NCI-H2029 treated with DMSO at 0.1 percent for 48 hours (cell line): ENCODE measurements at regions not wholly inside any gene's neighbourhood (a gene's known extent, or its start where the extent isn't known, plus 50 kb on each side); places are given as distances from the start of the nearest gene placed in this dataset.
A peak's percentile ranks its signal among the peaks of the same experiment; 100 is the strongest.
"Not testable (repeated sequence)": the region's sequence is repeated elsewhere in the genome, so short reads cannot be mapped to it uniquely, and the experiment has no call there.

Experiments
- DNase-seq: peaks from one replicate; lab custom pipeline; 2025; lab: John Stamatoyannopoulos, UW

DNA sequence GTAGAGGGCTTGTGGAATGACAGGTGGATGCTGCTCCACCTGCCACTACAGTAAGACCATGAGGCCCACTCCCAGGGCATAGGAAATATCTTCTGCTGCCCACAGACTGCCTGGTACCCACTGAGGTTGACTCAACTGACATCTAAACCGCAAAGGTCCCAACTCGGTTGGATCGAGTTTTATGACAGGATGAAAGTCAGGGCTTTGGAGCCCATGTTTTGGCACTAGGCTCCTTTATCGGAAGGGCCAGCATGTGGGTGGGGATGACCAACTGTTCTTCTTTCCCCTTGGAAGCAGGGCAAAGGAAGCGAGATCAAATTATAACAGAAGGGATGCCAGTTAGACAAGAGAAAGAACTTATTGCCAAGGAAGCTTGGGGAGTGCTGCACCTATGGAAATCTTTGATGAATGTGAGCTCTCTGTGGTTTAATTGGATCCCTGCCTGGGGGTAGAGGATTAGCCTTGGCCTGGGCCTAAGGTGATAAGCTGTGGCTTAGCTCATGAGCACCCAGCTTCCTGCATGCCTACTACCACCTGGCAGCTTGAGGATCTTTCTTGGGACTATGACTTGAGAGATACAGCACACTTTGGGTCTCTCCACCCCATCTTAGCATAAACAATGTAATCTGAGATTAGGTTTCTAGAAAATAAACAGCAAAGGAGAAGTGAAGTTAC, 121.8 kb downstream of the KCNA5 start:
- DNase-seq, result no peak

DNA sequence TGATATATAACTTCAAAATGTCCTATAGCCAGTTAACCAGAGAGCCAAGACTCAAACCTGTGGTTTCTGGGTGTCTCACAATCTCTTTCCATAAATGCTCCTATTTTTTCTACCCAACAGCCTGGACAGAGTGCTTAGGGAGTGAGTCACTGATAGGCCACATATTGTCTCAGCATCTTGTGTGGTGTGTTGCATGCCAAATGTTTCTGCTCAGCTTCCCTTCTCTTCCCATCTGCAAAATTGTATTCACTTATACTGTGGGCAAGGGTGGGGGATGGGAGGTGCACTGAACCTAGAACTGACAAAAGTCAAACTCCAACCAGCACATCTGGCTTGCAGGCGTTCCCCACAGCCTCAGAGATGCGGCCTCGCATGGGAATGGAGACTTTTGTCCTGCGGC, 123.3 kb downstream of the KCNA5 start:
- DNase-seq, result no peak

DNA sequence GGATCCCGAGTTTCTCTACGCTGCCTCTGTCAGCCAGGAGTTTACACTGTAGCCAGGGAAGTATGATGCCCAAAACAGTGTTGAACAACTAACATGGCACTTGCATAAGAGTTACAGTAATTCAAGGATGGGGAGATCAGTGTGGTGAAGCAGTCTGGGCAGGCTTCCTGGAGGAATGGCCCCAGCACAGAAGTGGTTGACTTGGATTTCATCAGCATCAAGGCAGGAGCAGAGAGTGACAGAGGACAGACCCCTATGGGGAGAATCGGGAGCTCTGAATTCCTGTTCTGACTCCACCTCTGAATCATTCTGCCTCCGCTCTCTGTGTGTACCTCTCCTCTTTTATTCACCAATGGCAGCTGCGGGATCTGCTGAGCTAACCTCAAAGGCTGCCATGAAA, 124.5 kb downstream of the KCNA5 start:
- DNase-seq, result no peak

DNA sequence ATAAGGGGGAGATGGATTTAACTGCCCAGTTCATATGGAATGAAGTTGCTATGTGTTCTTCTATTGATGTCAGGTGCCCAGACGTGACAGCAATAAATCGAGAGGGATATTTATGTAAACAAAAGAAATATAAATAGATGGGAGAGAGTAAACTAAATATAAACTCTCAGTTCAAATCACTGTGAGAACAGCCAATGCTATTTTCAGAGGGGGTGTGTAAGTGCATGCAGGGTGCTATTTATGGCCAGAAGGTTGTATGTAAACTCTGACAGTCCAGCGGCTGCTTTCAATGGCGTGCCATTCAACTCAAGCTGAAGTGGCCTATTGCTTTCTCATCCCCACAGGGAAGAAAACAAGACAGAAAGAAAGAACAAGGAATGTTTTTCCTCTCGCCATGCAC, 127.2 kb downstream of the KCNA5 start:
- no peak for DNase-seq

DNA sequence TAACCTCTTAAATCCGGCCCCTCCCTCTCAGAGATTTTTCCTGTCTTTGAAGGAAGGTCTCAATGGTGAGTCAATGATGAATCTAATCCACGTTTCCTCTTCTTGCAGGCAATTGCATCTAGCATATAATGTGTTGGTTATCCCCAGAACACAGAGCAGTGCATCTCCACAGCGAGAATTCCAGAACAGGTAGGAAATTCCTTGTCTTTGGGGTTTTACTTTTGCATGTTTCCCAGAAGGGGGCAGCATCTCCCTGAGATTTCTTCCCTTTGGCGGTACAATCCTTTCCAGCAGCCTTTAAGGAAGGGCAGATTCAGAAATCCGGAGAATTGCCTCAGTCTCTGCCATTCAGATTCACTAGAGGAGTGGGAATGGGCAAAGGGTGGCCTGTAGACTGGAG, 128.0 kb downstream of the KCNA5 start:
- peak; percentile 45 for DNase-seq

DNA sequence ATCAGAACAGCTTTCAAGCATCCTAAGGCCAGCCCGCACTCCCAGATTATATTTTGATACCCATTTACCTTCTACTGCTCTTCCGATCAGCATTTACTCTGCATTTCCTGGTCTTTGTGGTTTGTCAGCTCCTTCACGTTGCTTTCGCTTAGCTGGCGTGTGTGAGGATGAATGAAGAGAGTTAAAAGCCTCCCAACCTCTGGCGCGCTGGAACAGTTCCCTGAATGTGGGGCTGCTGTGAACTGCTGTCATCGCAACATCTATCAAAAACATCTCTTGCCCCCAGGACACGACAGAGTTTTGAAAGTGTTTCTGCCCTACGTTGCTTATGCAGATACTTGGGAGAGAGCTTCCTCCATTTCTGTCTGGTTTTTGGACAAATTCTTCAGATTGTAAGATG, 129.2 kb downstream of the KCNA5 start:
- DNase-seq, result peak; percentile 67

DNA sequence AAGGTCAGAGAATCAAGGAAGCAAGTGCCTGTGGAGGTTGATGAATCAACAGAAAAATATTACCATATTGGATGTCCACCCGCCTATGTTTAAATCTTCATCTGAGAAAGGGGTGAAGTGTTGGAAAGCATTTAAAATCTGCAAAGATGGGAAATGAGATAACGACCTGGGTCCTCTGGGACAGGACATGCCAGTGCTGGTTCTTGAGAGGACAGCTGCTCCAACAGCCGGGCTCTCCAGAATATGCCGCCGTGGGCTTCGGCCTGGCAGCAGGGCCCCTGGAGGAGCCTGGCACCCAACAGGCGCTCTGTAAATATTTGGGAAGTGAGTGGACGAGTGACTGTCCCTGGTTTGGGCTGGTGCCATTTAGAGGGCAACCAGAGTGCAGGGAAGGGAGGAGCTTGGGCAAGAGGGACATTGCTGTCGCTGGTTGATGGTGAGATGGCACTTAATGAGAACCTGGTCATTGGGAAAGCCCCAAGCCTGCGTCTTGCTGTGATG, 129.9 kb downstream of the KCNA5 start:
- DNase-seq, result peak; percentile 88

DNA sequence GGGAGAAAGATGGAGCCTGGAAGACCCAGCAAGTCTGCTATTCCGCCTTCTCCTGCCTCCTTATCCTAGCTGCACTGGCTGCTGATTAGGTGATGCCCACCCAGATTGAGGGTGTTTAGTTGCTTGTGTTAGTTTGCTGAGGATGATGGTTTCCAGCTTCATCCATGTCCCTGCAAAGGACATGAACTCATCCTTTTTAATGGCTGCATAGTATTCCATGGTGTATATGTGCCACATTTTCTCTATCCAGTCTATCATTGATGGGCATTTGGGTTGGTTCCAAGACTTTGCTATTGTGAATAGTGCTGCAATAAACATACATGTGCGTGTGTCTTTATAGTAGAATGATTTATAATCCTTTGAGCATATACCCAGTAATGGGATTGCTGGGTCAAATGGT, 131.7 kb downstream of the KCNA5 start:
- DNase-seq, result not testable (repeated sequence)

DNA sequence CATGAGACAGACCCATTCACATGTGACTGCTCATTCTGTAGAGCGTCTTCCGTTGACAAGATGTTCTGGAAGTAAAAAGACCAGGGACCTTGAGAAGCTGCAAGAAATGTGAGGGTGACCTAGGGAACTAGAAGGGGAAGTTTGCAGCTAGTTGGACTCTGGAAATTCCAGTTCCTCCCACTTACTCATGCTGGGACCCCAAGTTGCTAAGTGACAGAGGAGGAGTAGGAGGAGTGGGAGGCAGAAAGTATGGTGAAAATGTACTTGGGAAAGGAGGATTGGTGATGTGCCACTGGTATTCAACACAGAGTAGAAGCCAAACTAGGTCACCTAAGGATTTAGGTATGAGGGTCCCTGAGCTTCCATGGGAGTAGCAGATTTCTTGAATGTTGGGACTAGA, 132.4 kb downstream of the KCNA5 start:
- no peak for DNase-seq

DNA sequence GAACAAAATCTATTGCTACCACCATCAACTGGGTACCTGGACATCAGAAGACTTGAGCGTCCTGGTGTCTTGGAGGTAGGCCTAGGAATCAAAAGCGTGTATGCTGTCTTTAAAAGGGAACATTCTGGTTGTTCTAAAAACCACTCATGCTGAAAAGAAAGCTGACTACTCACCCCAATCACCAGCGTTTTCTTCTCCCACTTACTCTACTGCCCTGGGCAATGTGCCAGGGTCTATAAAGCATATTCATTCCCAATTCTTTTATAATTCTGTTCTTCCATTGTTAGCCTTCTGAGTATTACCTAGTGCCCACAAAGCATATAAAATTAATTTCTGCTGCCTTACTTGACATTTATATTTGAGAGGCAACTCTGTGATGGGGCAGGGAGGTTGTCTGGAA, 133.4 kb downstream of the KCNA5 start:
- no peak for DNase-seq

DNA sequence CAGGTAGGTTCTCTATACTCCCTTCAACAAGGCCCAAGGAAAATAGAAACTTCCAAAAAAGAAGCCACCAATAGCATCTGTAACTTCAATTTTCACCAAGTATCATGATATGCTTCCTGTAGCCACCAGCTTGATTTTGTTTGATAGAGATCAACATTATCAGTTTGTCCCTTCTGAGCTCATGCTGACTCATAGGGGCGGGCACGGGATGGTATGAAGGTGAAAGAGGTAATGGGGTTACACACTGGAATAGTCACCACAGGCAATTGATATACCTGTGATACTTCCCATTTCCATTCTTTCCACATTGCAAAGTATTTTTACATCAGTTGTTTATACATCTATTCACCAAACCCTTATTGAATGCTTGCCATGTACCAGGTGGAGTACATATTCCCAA, 134.1 kb downstream of the KCNA5 start:
- DNase-seq, result no peak

DNA sequence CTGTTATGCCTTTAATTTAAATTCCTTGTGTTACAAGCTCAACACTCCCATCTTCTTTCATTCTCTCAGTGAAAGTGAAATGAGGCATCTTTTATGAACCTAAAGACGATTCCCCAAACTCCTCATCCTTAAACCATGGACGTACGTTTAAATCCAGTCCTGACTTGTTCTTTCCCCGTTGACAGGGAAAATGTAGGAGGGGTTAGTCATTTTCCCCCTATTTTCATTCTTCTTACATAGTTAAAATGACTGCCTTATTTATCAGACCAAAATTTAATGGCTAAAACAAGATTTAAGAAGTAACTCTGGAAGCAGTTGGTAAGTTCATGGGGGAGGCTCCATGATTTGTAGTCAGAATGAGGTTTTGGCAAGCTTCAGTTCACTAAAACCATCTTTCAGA, 134.9 kb downstream of the KCNA5 start:
- DNase-seq, result no peak

DNA sequence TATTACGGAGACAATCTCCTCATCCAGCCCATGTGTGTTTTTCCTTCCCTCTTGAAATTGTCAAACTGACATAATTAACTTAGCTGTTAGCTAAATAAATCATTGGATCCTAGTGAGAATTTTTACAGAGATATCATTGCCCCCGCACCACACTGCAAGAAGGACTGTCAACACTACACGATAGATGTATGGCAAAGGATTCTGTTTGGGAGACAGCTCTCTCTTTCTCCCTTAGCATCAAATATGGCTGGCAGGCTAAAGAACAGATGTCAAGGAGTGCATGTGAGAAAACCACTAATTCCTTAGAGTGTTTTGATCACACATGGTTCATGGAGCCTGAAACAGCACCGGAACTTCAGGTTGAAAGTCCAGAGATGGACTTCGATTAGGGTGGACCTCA, 136.8 kb downstream of the KCNA5 start:
- DNase-seq, result no peak

DNA sequence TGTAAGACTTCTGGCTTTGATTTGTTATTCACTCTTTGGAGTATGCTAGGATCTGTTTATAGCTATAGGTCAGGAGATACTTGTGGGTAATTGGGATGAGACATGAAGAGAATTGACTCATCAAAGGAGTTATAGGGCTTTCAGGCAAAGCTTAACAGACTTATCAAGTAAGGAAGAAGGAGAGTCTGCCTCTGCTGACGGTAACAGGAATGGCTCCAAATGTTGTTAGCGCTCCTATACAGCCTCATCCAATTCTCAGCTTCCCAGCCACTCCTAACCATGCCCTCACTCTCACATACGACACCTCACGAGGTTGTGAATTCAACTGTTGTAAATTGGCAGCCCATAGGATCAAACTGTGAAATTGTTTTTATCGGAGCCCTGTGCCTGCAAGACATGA, 140.5 kb downstream of the KCNA5 start:
- DNase-seq, result no peak

DNA sequence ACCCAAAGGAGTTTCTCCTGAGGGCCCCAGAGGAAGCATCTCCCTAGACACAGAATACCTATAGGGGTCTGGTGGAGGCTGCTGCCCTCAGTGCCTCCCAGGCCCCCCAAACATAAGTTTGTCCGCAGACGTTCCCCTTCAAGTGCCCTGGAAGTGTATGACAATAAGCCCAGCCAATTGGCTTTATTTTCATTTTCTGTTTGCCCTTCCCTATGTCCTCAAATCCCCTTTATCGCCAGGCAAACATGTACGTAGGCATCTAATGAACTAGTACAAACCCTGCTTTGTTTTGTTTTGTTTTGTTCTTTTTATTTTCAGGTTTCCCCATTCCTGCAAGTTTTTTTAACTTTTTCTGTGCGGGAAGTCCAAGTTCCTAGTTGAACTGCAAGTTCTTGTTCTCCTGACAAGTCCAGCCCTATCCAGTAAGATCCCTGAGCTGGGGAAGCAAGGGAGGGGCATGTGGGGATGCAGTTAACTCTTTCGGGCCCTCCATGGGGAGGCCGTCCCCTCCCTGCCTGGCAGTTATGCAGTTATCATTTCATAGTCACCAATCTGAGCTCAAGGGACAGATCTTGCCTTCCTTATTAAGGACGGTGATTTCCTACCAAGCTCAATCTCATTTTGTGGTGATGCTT, 141.9 kb downstream of the KCNA5 start:
- DNase-seq, result peak; percentile 14

DNA sequence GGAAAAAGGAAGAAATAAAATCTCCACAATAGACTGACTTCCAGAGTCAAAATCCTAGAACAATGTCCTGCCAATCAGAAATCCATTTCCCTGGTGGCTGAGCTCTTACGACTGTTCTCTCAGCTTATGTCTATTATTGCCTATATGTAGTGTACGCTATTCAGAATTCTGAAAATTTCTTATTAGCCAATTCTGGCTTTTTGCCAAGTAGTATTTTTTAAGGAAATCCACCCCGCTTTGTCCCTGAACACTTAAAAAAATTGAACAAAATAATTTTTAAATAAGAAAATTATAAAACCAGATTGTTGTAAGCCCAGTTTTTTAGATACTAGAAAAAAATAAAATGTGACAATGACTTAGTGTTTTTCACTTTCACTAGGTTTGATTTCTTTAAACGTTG, 143.0 kb downstream of the KCNA5 start:
- DNase-seq, result no peak

DNA sequence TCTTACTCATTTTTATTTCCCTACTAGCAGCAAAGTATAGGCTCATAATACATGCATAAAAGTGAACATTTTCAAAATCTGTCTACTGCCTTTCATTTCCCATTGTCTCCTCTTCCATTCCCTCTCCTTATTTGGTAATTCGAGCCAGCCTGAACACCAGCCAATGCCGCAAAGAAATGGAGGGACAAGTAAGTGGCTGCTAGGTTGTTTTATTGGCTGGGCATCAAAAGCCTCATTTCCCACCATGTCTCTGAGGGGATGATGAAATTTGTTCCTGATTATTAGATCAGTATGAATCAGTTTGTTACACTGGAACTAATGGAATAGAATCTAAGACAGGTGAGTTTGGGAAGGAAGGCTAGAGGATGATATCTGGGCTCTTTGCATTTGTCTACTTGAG, 143.5 kb downstream of the KCNA5 start:
- DNase-seq, result peak; percentile 91

DNA sequence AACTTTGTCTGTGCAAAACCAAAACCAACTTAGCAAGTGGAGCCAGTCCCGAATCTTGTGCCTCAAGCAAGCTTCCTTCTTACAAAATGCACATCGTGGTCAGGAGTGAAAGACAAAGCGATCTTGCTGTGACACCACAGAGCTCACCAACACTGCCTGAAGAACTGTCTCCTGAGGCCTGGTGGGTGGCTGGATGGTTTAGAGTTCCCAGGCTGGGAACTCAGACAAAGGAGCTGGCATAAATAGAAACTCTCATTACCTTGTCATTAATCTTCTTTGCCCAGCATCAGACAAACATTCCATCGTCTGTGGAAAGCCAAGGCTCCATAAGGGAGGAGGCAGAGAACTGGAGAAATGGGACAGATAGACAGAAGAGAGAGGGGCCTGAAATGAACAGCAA, 144.8 kb downstream of the KCNA5 start:
- no peak for DNase-seq

DNA sequence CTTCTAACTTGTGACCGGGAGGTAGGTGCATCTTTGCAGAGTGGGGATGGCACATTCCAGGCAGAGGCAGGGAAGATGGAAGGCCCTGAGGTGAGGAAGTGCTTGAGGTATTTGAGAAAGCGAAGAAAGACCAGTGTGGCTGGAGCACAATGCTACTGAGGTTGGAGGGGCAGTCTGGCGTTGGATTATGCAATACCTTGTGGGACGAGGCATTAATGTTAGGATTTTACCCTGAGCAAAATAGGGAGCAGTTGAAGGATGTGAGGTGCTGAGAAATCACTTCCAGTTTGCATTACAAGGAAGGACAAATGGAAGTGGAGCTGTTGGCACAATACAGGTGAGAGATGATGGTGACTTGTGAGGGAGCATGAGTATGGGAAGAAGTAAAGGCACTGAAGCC, 145.5 kb downstream of the KCNA5 start:
- DNase-seq, result no peak

DNA sequence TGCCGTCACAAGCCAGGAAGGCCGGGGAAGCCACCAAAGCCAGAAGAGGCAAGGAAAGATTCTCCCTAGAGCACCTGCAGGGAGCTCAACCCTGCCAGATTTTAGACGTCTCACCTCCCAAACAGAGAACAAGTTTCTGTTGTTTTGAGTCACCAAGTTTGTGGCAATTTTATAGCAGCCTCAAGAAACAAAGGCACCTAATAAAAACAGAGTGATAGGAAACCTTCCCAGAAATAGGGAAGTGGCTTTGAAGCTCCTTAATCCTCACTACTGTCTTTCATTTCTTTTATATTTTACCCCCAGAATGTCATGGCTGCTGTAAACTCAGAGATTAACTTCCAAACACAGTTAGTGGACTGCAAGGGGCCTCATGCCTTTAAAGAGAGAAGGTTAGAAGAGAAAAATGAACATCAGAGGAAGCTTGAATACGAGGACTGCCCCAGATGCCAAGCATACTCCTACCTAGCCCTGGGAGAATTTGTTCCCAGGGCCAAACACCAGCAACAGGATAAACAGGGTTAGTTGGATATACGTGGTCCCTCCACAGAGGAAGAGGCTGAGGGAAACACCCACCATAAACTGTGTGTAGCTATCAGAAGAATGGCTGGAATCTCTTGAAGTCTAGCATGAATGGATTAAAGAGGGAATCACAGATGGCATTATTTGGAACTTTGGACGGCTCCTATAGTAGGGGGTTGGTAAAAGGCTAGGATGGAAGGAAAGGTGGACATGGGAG, 148.3 kb downstream of the KCNA5 start:
- no peak for DNase-seq

DNA sequence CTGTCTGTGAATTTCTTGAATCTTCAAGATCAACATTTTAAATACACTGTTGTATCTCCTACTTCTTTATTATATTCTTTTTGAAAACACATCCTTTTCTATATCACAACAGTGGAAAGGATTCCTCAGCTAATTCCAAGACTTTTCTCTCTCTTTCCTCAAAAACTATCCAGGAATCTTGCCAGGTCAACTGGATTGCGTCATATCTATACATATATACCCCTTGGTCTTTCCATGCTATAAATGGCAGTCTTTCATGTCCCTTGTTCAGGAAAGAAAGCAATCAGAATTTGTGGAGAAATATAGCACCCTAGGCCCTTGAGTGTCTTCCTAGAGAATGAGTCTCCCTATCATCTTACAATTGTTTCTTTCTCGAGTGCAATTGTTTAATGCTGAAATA, 149.0 kb downstream of the KCNA5 start:
- no peak for DNase-seq

DNA sequence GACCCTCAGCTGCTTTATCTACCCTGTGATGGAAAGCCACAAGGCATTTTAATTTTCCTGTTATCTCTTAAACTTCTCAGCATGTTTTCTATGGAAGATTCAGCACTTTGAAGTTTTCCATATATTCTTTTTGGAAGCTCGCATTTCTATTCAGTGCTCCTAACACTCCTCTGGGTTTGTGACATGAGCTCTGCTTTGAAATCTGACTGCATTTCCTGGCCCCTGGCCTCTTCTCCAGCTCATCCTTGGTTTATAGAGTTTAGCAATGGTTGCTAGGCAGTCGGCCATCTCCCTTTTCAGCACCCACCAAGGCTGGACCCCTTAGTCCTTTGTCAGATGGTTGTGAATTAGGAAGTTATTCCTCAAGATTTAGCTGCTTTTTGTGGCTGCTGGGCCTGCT, 150.6 kb downstream of the KCNA5 start:
- DNase-seq, result no peak

DNA sequence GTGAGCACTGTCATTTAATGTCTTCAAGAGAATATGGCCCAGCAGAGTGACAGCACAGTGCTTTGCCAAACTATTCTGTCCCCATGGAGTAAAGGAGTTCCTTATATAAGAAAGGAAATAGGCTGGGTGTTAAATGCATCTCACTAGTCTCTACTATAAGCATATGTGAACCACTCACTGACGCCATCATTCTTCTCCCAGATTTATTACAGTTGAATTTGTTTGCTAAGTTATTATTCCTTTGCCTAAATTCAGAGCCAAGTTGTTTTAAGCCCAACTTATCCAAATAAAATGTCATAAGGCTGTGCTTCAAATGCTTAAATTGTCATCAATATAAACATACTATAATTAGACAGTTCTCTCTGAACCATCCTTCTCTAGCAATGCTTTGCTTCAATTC, 151.6 kb downstream of the KCNA5 start:
- DNase-seq, result no peak
